ENCODE measurements at regions not wholly inside any gene's neighbourhood (a gene's known extent, or its start where the extent isn't known, plus 50 kb on each side); places are given as distances from the start of the nearest gene placed in this dataset.

- H2AFZ ChIP-seq (ENCODE audit: low read length): no peak overlapping the region
- no peaks in the 10 kb centered on the region for H3K27me3 ChIP-seq (ENCODE audit: insufficient read depth, low read length, poor library complexity, severe bottlenecking)
- H3K9me2 ChIP-seq (replicated peaks; ENCODE audit: low read depth, low read length): no peaks in the 10 kb centered on the region
- H3K4me1 ChIP-seq (ENCODE audit: insufficient read depth, low read length, poor library complexity, severe bottlenecking): no peaks in the 10 kb centered on the region
- no peak overlapping the region for H3K9ac ChIP-seq (ENCODE audit: low read depth, low read length, poor library complexity, severe bottlenecking)
- no peaks in the 10 kb centered on the region for H3K79me2 ChIP-seq (ENCODE audit: insufficient read depth, low read length)
- peaks cover 14% of the 10 kb centered on the region; the same call in 1 of the 2 replicates for H3K9me3 ChIP-seq (ENCODE audit: insufficient read depth, low read depth, low read length)
- no peaks in the 10 kb centered on the region for H4K20me1 ChIP-seq (ENCODE audit: insufficient read depth, low read length, poor library complexity, severe bottlenecking)
- TF ChIP-seq, protein P1, sequence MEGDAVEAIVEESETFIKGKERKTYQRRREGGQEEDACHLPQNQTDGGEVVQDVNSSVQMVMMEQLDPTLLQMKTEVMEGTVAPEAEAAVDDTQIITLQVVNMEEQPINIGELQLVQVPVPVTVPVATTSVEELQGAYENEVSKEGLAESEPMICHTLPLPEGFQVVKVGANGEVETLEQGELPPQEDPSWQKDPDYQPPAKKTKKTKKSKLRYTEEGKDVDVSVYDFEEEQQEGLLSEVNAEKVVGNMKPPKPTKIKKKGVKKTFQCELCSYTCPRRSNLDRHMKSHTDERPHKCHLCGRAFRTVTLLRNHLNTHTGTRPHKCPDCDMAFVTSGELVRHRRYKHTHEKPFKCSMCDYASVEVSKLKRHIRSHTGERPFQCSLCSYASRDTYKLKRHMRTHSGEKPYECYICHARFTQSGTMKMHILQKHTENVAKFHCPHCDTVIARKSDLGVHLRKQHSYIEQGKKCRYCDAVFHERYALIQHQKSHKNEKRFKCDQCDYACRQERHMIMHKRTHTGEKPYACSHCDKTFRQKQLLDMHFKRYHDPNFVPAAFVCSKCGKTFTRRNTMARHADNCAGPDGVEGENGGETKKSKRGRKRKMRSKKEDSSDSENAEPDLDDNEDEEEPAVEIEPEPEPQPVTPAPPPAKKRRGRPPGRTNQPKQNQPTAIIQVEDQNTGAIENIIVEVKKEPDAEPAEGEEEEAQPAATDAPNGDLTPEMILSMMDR (conservative IDR thresholded peaks at IDR 0.05; ENCODE audit: low read length): no peak
- TF ChIP-seq EZH2phosphoT487 (IDR thresholded peaks at IDR 0.05; ENCODE audit: borderline replicate concordance): no peak
- no peak overlapping the region for H3K4me2 ChIP-seq (ENCODE audit: low read depth, low read length, poor library complexity, severe bottlenecking)
- H3K4me3 ChIP-seq (ENCODE audit: low read length, poor library complexity, severe bottlenecking): no peak overlapping the region
- no peaks in the 10 kb centered on the region for H3F3A ChIP-seq (ENCODE audit: low read depth)
- H3K36me3 ChIP-seq (ENCODE audit: insufficient read depth, low read length): no peaks in the 10 kb centered on the region
Observed at GRCh38 chr7:68031180-68031943, 1034.7 kb downstream of the TYW1 start.

DNA sequence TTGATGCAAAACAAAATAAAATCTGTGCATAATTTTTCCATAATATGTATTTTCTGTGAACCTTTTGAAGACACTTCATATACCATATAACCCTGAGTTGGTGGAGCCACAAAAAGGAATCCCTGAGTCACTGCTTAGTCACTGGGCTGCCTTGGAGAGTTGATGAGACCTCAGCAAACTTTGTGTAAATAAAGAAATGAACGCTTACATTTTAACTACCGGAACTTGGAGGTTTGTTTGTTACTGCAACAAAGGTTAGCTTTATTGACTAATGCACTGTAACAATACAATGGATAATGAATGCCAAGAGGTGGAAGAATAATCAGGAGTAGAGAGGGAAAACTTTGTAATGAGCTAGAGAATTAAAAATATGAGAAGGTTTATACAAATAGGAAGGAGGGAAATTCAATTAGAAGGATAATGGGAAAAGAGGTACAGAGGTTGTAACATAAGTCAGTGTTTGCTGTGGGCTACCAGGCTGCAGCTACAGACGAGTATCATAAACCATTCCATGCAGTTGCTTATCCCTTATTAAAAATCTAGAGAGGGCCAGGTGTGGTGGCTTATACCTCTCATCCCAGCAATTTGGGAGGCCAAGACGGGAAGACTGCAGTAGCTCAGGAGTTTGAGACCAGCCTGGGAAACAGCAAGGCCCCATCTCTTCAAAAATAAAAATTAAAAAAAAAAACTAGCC lies 1042.1 kb downstream of the TYW1 start:
- Histone ChIP-seq H3K36me3 (ENCODE audit: insufficient read depth, low read length) (no peaks in the 10 kb centered on the region), H3K9ac (ENCODE audit: low read depth, low read length, poor library complexity, severe bottlenecking) (no peak overlapping the region), H4K20me1 (ENCODE audit: insufficient read depth, low read length, poor library complexity, severe bottlenecking) (no peaks in the 10 kb centered on the region), H3K27me3 (ENCODE audit: insufficient read depth, low read length, poor library complexity, severe bottlenecking) (no peaks in the 10 kb centered on the region), H3K9me3 (ENCODE audit: insufficient read depth, low read depth, low read length) (peaks cover 3% of the 10 kb centered on the region; the same call in 1 of the 2 replicates), H3K4me2 (ENCODE audit: low read depth, low read length, poor library complexity, severe bottlenecking) (no peak overlapping the region), H3K79me2 (ENCODE audit: insufficient read depth, low read length) (no peaks in the 10 kb centered on the region), H2AFZ (ENCODE audit: low read length) (no peak overlapping the region), H3K4me3 (ENCODE audit: low read length, poor library complexity, severe bottlenecking) (no peak overlapping the region), H3F3A (ENCODE audit: low read depth) (no peaks in the 10 kb centered on the region), H3K4me1 (ENCODE audit: insufficient read depth, low read length, poor library complexity, severe bottlenecking) (no peaks in the 10 kb centered on the region), H3K9me2 (replicated peaks; ENCODE audit: low read depth, low read length) (no peaks in the 10 kb centered on the region)
- TF ChIP-seq, protein P1 (conservative IDR thresholded peaks at IDR 0.05; ENCODE audit: low read length): no peak
- TF ChIP-seq EZH2phosphoT487 (IDR thresholded peaks at IDR 0.05; ENCODE audit: borderline replicate concordance): no peak

DNA sequence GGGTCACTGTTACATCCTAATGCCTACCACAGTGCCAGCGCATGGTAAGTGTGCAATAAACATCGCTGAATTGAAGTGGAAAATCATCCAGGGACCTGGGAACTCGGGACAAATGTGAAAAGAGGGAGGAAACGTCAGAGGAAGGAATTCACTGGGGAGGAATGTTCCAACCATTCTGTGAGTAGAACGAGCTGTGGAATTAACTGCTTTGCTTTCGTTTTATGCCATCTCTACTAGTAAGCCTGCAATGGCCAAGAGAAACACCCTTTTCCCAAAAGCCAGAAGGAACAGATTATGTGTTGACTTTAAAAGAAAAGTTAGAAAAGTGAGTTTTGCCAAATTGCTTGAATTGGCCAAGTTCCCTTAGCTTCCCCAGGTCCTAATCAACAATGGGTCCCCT lies 1044.9 kb downstream of the TYW1 start:
- H3K27me3 ChIP-seq (ENCODE audit: insufficient read depth, low read length, poor library complexity, severe bottlenecking): no peaks in the 10 kb centered on the region
- H4K20me1 ChIP-seq (ENCODE audit: insufficient read depth, low read length, poor library complexity, severe bottlenecking): no peaks in the 10 kb centered on the region
- H3K4me3 ChIP-seq (ENCODE audit: low read length, poor library complexity, severe bottlenecking): no peak overlapping the region
- H3K4me2 ChIP-seq (ENCODE audit: low read depth, low read length, poor library complexity, severe bottlenecking): no peak overlapping the region
- H3K4me1 ChIP-seq (ENCODE audit: insufficient read depth, low read length, poor library complexity, severe bottlenecking): no peaks in the 10 kb centered on the region
- TF ChIP-seq EZH2phosphoT487 (IDR thresholded peaks at IDR 0.05; ENCODE audit: borderline replicate concordance): no peak
- TF ChIP-seq, protein P1 (conservative IDR thresholded peaks at IDR 0.05; ENCODE audit: low read length): no peak
- no peaks in the 10 kb centered on the region for H3K9me3 ChIP-seq (ENCODE audit: insufficient read depth, low read depth, low read length)
- no peaks in the 10 kb centered on the region for H3K36me3 ChIP-seq (ENCODE audit: insufficient read depth, low read length)
- H3K9ac ChIP-seq (ENCODE audit: low read depth, low read length, poor library complexity, severe bottlenecking): no peak overlapping the region
- H2AFZ ChIP-seq (ENCODE audit: low read length): no peak overlapping the region
- no peaks in the 10 kb centered on the region for H3F3A ChIP-seq (ENCODE audit: low read depth)
- no peaks in the 10 kb centered on the region for H3K79me2 ChIP-seq (ENCODE audit: insufficient read depth, low read length)
- no peaks in the 10 kb centered on the region for H3K9me2 ChIP-seq (replicated peaks; ENCODE audit: low read depth, low read length)
